CD14-positive monocyte (primary cell): ENCODE measurements at regions not wholly inside any gene's neighbourhood (a gene's known extent, or its start where the extent isn't known, plus 50 kb on each side); places are given as distances from the start of the nearest gene placed in this dataset.

Experiments
- DNase-seq, 3 donors: peaks; one replicate each; pipeline ENCODE4 v3.0.0-alpha.2; 2011 to 2022
- H2AFZ ChIP-seq: 2 replicates; pipeline ENCODE4 v1.6.0; 2012; ENCODE audit warnings: mild to moderate bottlenecking, low read depth, low read length, inconsistent platforms; ENCODE audit not compliant: insufficient read depth, poor library complexity, severe bottlenecking
- H3K27ac ChIP-seq, 2 donors: 1 replicate in 1 of 2; 2 replicates in 1 of 2; pipeline ENCODE4 v1.5.1; 2012 to 2013; ENCODE audit warnings: low read length in 2 of 2, control low read depth in 1 of 2, inconsistent platforms in 1 of 2, low read depth in 1 of 2, mild to moderate bottlenecking in 1 of 2
- H3K27me3 ChIP-seq, 2 donors: one replicate each; pipeline versions ENCODE4 v1.6.0 to v1.6.1; 2011 to 2013; ENCODE audit warnings: low read length in 2 of 2; ENCODE audit not compliant: control insufficient read depth in 2 of 2, insufficient read depth in 2 of 2
- H3K36me3 ChIP-seq, 2 donors: replicated peaks in 1 of 2; 1 replicate in 1 of 2; 2 replicates in 1 of 2; pipeline versions ENCODE4 v1.5.1 to v1.6.1; 2012 to 2013; ENCODE audit warnings: low read length in 2 of 2, control low read depth in 1 of 2, inconsistent platforms in 1 of 2, mild to moderate bottlenecking in 1 of 2; ENCODE audit not compliant: insufficient read depth in 2 of 2, control insufficient read depth in 1 of 2
- H3K4me1 ChIP-seq, 2 donors: 1 replicate in 1 of 2; 2 replicates in 1 of 2; pipeline versions ENCODE4 v1.5.1 to v1.6.1; 2012 to 2013; ENCODE audit warnings: low read length in 2 of 2, control low read depth in 1 of 2, inconsistent platforms in 1 of 2, mild to moderate bottlenecking in 1 of 2, moderate library complexity in 1 of 2; ENCODE audit not compliant: insufficient read depth in 2 of 2, control insufficient read depth in 1 of 2
- H3K4me2 ChIP-seq: replicated peaks from 2 replicates; pipeline ENCODE3; 2012; ENCODE audit warnings: low read length, moderate library complexity, mild to moderate bottlenecking; ENCODE audit not compliant: poor library complexity, severe bottlenecking; ENCODE audit errors: extremely low read depth
- H3K4me3 ChIP-seq, 3 experiments: fragments of 200-600 bp in 1 of 3; sonication (generic) in 1 of 3; replicated peaks in 1 of 3; 1 replicate in 2 of 3; 2 replicates in 1 of 3; pipeline ENCODE4 v1.5.1; 2011 to 2013; ENCODE audit warnings: low read length in 3 of 3, mild to moderate bottlenecking in 3 of 3, control low read depth in 2 of 3, low read depth in 2 of 3, inconsistent platforms in 1 of 3, moderate library complexity in 1 of 3
- H3K79me2 ChIP-seq: 2 replicates; pipeline ENCODE4 v1.6.0; 2012; ENCODE audit warnings: mild to moderate bottlenecking, control low read depth, inconsistent platforms, low read length, moderate library complexity; ENCODE audit not compliant: insufficient read depth
- H3K9ac ChIP-seq: 2 replicates; pipeline ENCODE4 v1.6.0; 2017; ENCODE audit warnings: low read length, mild to moderate bottlenecking; ENCODE audit not compliant: insufficient read depth, poor library complexity, severe bottlenecking
- H3K9me3 ChIP-seq, 2 donors: replicated peaks in 1 of 2; 1 replicate in 1 of 2; 2 replicates in 1 of 2; pipeline versions ENCODE4 v1.5.1 to v1.6.1; 2012 to 2013; ENCODE audit warnings: low read length in 2 of 2, control low read depth in 1 of 2; ENCODE audit not compliant: control insufficient read depth in 1 of 2, insufficient read depth in 1 of 2
- H4K20me1 ChIP-seq: 2 replicates; pipeline ENCODE4 v1.6.0; 2012; ENCODE audit warnings: mild to moderate bottlenecking, low read length, control low read depth, moderate library complexity; ENCODE audit not compliant: insufficient read depth
- H3K27ac Mint-ChIP-seq, 7 donors: one replicate each; pipeline ENCODE4 v1.8.0; 2020; ENCODE audit warnings: mild to moderate bottlenecking in 7 of 7, mixed read lengths in 7 of 7, moderate library complexity in 6 of 7, inconsistent platforms in 2 of 7
- H3K27me3 Mint-ChIP-seq, 3 donors: one replicate each; pipeline ENCODE4 v1.8.0; 2021 to 2022; ENCODE audit warnings: low read depth in 3 of 3, mild to moderate bottlenecking in 3 of 3, mixed read lengths in 3 of 3, moderate library complexity in 3 of 3, inconsistent platforms in 1 of 3
- H3K36me3 Mint-ChIP-seq, 2 donors: one replicate each; pipeline ENCODE4 v1.8.0; 2020; ENCODE audit warnings: mixed read lengths in 2 of 2, inconsistent platforms in 1 of 2, mild to moderate bottlenecking in 1 of 2
- H3K4me1 Mint-ChIP-seq: one replicate; pipeline ENCODE4 v1.8.0; 2020; ENCODE audit warnings: mild to moderate bottlenecking, mixed read lengths
- H3K4me3 Mint-ChIP-seq, 2 donors: one replicate each; pipeline ENCODE4 v1.8.0; 2020; ENCODE audit warnings: mild to moderate bottlenecking in 2 of 2, mixed read lengths in 2 of 2, moderate library complexity in 1 of 2
- H3K9me3 Mint-ChIP-seq, 7 donors: one replicate each; pipeline ENCODE4 v1.8.0; 2020 to 2022; ENCODE audit warnings: mixed read lengths in 7 of 7, mild to moderate bottlenecking in 6 of 7, moderate library complexity in 6 of 7, inconsistent platforms in 2 of 7
- CTCF ChIP-seq: fragments of 200-600 bp; IDR thresholded peaks from one replicate; pipeline ENCODE4 v1.8.0; 2022; ENCODE audit warnings: antibody characterized with exemption, mild to moderate bottlenecking
- WGBS: methylation state at CpG from one replicate; pipeline ENCODE4 v1.1.5; 2013; ENCODE audit warnings: missing lambda C conversion rate; ENCODE audit not compliant: insufficient coverage; 5-methylcytosine and 5-hydroxymethylcytosine counted together
- intact Hi-C, 2 donors: fragments of 100-400 bp; cut with micrococcal nuclease; formaldehyde crosslinking; loops; one replicate each; pipeline versions ENCODE4 v1.15.0 to v1.15.1; 2023

- H3K4me1 ChIP-seq = no peaks in the 10 kb centered on the region
- H3K9ac ChIP-seq = no peak overlapping the region
- WGBS = 100% methylated on average over 1 of the region's 3 CpGs
- no peaks in the 10 kb centered on the region for H3K36me3 Mint-ChIP-seq
- H3K4me3 Mint-ChIP-seq = no peak overlapping the region
- H3K36me3 ChIP-seq = no peaks in the 10 kb centered on the region
- DNase-seq = no peak
- peaks cover 5 to 9% of the 10 kb centered on the region in 2 donors for H3K9me3 ChIP-seq
- H3K4me2 ChIP-seq = no peak overlapping the region
- no peaks in the 10 kb centered on the region for H3K79me2 ChIP-seq
- H3K27me3 Mint-ChIP-seq = no peaks in the 10 kb centered on the region
- no peak overlapping the region for H3K4me3 ChIP-seq
- H3K4me1 Mint-ChIP-seq = no peaks in the 10 kb centered on the region
- no peak overlapping the region for H3K27ac Mint-ChIP-seq
- H2AFZ ChIP-seq = no peak overlapping the region
- no peaks in the 10 kb centered on the region for H4K20me1 ChIP-seq
- H3K9me3 Mint-ChIP-seq = peaks cover 2 to 23% (median 4%) of the 10 kb centered on the region in 7 donors
- TF ChIP-seq CTCF = no peak
- H3K27ac ChIP-seq = no peak overlapping the region
- H3K27me3 ChIP-seq = no peaks in the 10 kb centered on the region
- intact Hi-C loops = no loop called here
Measured at GRCh38 chr2:6103372-6103771, 411.2 kb downstream of the SOX11 start.

DNA sequence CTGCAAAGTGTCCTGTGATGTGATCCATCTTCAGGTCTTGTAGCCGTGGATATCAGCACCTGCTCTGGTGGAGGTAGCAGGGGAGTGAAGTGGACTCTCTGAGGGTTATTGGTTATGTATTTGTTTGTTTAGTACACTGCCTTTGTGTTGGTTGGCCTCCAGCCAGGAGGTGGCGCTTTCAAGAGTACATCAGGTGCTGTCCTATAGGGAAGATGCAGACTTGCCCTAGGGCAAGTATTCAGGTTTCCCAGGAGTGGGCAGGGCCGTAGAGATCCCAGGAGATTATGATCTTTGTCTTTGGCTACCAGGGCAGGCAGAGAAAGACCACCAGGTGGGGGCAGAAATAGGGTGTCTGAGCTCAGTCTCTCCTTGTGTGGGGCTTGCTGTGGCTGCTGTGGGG is 411.8 kb downstream of the SOX11 start:
- no peak for DNase-seq
- Histone ChIP-seq H3K36me3 (no peaks in the 10 kb centered on the region), H3K4me1 (no peaks in the 10 kb centered on the region), H3K9ac (no peak overlapping the region), H3K79me2 (no peaks in the 10 kb centered on the region), H3K4me3 (no peak overlapping the region), H3K4me2 (no peak overlapping the region), H3K27me3 (no peaks in the 10 kb centered on the region), H3K27ac (no peak overlapping the region), H2AFZ (no peak overlapping the region), H3K9me3 (peaks cover 5 to 9% of the 10 kb centered on the region in 2 donors), H4K20me1 (no peaks in the 10 kb centered on the region)
- intact Hi-C loops = no loop called here
- Mint-ChIP-seq H3K9me3 (peaks cover 2 to 21% (median 4%) of the 10 kb centered on the region in 7 donors), H3K27ac (no peak overlapping the region), H3K4me3 (no peak overlapping the region), H3K4me1 (no peaks in the 10 kb centered on the region), H3K27me3 (no peaks in the 10 kb centered on the region), H3K36me3 (no peaks in the 10 kb centered on the region)
- no peak for TF ChIP-seq CTCF
- WGBS = 90% methylated on average over 3 of the region's 3 CpGs
